GM23248 (cell line): ENCODE measurements at regions not wholly inside any gene's neighbourhood (a gene's known extent, or its start where the extent isn't known, plus 50 kb on each side); places are given as distances from the start of the nearest gene placed in this dataset.

Experiments used
- EZH2 ChIP-seq: fragments of 200-600 bp; sonication (generic); IDR thresholded peaks from 2 replicates; pipeline ENCODE4 v1.6.1; 2018; ENCODE audit warnings: antibody characterized with exemption, mild to moderate bottlenecking; ENCODE audit not compliant: insufficient read depth, poor library complexity, severe bottlenecking
- EZH2phosphoT487 ChIP-seq: fragments of 200-600 bp; sonication (generic); IDR thresholded peaks from 2 replicates; pipeline ENCODE4 v1.6.1; 2018; ENCODE audit warnings: antibody characterized with exemption, moderate library complexity, mild to moderate bottlenecking, low read depth; ENCODE audit not compliant: insufficient read depth

GRCh38 chr3:144028798-144029411 is 57.3 kb downstream of the DIPK2A start:
- TF ChIP-seq EZH2 (no peak), EZH2phosphoT487 (no peak)
